Left lobe of liver (tissue), 2 donors: ENCODE measurements at regions not wholly inside any gene's neighbourhood (a gene's known extent, or its start where the extent isn't known, plus 50 kb on each side); places are given as distances from the start of the nearest gene placed in this dataset.
"Not testable (repeated sequence)": the region's sequence is repeated elsewhere in the genome, so short reads cannot be mapped to it uniquely, and the experiment has no call there.

Source experiments
- ATAC-seq: fragments of 200-7000 bp; cut with Tn5 transposase; one replicate; pipeline ENCODE4 v1.9.1; 2020; ENCODE audit warnings: mild to moderate bottlenecking, moderate library complexity
- DNase-seq: peaks from one replicate; pipeline ENCODE4 v3.0.0-alpha.2; 2020; ENCODE audit warnings: low spot score
- donor health status: DM: no; HTN: no; CAD: no; lungs with moderate emphysema.
- donor health status: DM: no; HTN: yes; CAD: no.

DNA sequence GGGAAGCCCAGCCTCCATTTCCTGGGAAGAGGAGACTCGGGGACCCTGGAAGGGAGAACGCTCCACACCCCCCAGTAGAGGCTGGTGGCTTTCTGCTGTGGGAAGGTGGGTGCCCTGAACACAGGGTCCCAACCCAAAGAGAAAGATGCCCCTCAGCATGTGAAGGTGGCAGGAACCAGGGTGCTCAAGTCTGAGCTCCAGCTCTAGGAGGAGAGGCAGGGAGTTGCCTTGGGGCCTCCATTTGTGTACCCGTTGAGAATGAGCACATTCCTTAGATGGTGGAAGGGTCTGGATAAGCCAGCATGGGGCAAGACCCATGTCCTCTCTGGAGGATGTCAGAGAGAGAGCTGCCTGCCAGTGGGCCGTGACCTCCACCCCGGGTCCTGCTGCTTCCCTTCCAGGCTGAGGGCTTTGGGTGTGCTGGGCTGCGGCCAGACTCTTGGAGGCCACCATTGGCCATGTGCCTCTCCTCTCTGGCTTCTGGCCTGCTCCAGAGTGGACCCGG is 212.4 kb downstream of the TBC1D2B start:
- no peak for DNase-seq
- no peak for ATAC-seq

DNA sequence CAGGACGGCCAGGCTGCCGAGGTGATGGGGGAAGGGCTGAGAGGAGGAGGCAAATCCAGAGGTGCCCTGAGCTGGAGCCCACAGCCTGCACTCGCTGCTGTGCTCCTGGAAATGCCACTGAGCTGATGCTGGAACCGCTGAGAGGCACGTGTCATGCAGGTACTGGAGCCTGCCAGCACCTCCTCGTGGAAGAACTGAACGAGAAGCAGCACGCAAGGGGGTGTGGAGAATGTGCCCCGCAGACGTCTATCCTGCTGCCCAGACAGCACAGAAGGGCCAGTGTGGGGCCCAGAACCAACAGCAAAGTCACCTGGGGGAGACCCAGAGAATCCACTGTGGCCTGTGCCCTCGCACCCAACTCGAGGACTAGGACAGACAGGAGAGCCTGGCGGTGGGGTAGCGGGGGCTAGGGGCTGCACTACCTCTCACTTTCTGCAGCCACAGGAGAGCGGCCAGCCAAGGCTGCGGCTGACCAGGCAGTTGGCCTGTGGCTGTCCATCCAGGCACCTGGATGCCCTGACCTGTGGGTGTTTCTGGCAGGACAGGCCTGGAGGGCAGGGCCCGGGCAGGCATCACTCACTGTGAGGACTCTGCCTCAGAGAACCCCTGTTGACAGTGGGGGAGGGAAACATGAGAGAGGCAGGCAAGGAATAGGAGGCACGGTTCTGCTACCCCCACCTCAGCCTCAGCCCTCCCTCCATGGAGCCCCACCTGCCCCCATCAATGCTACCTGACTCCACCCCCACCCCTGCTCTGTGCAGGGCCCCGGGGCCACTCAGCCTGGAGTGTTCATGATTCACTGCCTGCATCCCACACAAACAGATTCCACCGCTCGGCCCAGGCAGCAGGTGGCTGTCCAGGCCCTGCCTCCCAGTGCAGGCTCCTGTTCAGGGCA is 213.1 kb downstream of the TBC1D2B start:
- no peak for DNase-seq
- ATAC-seq, result peak; percentile 50

DNA sequence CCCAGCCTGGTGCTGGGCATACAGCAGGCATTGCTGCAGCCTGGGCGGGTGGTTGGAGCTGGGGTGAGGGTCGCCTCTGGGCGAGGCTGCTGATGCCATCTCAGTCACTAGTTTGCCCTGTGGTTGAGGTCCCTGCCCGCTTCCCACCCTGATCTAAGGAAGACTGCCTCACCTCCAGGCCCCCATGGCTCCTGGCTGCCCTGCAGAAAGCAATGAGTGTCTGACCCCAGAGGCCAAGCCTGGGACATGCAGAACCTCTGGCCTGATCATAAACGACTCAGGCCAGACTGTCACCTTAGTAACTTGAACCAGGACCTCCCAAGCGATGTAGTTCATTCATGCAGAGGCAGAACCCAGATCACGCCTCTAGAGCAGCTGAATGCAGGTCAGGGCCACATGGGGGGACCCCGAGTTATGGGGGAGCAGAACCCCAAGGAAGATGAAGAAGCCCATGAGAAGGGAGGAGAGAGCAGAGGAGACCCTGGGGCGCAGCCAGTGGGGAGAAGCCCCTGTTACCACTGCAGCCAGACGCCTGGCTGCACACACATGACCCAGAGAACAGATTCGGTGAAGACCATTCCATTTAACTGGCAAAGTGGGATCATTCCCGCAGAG is 213.9 kb downstream of the TBC1D2B start:
- no peak for DNase-seq
- ATAC-seq, result no peak

DNA sequence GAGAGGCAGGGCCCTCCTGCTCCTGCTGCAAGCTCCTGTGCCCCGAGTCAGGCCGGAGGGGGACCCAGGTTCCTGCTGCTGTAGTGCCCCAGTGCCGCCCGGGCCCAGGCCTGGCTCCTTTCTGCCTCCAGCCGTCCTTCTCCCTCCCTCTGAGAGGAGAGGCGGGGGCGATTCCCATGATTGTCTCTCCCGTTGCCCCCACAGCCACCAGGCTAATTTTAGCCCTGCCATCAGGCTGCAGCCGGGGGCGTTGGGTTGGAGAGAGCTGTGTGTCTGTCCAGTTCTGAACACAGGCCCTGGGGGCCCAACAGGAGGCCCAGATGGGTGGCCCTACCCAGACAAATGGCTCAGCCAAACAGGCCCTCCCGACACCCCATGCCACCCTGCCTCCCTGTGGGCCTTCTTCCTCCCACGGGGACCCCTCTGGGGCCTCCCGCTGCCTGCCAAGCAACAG is 214.8 kb downstream of the TBC1D2B start:
- ATAC-seq, result no peak
- DNase-seq, result no peak

DNA sequence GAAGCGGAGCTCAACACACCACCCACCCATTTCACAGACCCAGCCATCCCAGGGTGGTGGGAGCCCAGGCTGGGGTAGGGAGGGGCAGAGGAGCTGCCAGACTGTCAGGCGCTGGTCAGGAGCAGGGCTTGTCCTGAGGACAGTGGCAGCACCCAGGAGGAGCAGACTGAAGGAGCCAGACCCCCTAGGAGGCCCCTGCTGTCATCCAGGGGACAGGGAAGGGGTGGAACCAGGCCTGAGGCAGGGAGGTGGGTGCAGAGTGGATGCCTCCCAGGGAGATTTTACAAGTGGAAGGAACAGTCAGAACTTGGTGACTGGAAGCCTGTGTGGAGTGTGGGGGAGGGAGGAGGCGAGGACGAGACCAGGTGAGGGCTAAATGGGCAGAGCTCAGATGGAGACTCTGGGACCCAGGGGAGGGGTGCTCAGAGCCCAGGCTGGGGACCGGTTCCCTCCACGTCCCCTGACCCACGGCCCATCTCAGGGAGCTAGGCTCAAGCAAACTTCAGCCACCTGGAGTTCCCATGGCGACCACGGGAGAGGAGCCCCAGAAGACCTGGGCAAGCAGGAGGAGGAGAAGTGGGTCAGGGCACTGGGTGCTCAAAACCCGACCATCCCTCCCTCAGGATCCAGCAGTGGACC is 215.4 kb downstream of the TBC1D2B start:
- DNase-seq, ATAC-seq: not testable (repeated sequence)

DNA sequence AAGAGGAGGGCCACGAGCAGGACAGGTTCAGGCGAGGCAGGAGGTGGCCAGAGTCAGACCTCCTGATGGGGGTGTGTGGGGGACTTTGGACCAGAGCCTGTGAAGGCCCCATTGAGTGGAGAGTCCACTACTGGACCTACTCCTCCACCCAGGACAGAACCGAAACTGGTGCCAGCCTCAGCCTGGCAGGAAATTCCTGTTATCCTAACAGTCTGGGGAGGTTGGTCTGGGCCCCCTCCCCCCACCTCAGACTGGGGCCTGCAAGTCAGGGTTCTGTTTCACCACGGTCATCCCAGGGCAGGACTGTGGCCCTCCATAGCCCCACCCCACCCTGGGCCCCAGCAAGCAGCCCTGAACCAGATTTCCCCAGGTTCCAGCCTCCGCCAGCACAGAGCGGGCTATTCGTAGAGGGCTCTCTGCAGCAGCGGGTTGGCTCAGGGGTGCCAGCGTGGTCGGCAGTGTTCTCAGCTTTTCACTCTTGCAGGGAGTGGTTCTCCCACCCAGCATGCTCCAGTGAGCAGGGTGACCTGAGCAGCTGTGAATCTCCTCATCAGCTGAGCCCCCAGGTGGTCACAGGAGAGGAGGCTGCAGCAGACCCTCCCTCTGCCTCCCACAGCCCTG is 217.3 kb downstream of the TBC1D2B start:
- DNase-seq (no peak), ATAC-seq (no peak)

DNA sequence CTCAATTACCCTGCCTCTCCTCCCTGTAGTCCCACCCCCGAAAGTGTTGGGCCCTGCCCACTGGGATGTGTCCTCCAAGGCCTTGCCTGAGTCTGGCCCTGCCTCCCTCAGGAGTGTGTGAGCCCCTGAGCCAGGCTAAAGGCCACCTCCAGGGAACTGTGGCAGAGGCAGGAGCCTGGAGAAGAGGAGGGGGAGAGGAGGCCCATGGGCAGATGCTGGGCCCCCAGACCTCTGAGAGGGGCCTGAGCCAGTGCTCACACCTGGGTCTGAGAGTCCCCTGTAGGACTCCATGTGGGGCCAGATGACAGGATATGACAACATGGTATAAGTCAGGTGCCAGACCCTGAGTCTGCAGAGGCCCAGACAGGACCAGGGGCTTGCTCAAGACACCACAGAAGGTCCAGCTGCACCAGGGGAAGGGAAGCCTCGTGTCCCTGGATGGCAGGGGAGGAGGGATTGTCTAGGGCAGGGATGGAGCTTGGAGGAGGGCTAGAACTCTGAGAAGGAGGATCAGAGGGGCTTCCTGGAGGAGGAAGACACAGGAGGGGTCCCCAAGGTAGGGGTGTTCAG is 217.9 kb downstream of the TBC1D2B start:
- ATAC-seq (no peak), DNase-seq (no peak)

DNA sequence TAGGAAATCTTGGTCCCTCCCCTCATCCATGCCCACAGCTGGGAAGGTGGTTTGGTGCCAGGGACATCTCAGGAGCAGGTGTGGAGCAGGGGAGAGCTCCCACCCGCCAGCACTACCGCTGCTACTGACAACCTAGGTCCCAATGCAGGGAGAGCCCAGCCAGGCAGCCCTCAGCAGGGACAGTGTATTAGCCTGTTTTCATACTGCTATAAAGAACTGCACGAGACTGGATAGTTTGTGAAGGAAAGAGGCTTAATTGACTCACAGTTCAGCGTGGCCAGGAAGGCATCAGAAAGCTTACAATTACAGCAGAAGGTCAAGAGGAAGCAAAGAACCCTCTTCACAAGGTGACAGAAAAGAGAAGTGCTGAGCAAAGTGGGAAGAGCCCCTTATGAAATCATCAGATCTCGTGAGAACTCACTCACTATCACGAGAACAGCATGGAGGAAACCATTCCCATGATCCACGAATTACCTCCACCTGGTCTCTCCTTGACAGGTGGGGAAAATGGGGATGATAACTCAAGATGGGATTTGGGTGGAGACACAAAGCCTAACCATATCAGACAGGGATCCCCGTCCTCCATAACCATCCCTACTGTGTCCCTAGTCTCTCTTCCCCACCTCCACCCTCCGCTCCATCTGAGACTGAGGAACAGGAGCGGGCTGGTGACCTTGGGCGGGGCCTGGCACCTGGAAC is 218.6 kb downstream of the TBC1D2B start:
- DNase-seq (no peak), ATAC-seq (no peak)

DNA sequence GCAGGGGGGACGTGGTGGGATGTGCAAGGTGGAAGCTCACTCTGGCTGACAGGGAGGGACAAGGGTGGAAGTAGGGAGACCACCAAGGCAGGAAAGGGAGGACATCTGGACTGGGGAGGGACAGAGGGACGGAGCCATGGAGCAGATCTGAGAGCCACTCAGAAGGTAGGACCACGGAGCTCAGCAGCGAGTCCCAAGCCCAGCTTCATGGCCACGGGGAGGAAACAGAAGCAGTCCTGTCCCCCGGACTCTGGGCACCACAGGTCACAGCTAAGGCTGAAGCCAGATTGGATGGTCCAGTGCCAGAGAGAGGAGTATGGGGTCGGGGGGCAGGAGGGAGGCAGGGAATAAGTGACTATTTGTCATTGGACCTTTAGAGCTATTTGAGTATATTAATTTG is 220.1 kb downstream of the TBC1D2B start:
- ATAC-seq (no peak), DNase-seq (no peak)

DNA sequence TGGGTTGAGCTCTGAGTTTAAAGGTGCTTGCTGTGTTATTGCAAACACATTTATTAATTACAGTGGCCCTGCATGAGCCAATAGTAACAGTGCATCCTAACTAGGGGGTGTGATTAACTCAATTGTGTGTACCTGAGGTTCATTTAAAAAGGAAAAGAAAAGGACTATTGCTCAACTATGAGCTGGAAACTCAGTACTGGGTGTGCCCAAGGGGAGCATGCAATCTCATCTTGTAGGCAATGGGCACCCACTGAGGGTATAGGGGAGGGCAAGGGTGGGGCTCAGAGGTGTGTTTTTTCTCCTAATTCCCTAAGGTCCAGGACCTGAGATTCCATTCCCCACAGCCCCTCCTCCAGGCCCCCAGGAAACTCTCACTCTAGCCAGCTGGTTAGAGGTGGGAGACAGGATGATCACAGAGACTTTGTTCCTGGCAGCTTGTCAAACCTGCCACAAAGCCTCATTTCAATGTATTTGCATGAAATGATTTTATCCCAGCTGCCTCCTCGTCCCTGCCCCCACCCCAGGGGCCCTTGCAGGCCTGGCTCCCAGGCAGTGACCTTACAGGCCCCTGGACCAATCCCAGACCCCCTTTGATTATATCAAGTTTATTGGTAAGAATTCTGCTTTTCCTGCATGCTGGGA is 220.7 kb downstream of the TBC1D2B start:
- DNase-seq, result no peak

DNA sequence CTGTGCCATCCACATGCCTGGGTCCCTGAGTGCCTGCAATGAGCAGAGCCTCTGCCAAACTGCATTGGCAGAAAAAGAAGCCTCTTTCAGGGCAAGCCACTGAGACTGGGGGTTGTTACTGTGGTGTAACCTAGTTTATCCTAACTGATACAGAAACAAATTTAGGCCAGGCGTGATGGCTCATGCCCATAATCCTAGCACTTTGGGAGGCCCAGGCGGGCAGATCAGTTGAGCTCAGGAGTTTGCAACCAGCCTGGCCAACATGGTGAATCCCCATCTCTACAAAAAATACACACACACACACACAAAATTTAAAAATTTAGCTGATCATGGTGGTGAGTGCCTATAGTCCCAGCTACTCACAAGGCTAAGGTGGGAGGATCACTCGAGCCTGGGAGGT is 221.6 kb downstream of the TBC1D2B start:
- DNase-seq (no peak), ATAC-seq (no peak)

More for the DNA sequence above, 220.7 kb downstream of the TBC1D2B start:
- ATAC-seq, result no peak

DNA sequence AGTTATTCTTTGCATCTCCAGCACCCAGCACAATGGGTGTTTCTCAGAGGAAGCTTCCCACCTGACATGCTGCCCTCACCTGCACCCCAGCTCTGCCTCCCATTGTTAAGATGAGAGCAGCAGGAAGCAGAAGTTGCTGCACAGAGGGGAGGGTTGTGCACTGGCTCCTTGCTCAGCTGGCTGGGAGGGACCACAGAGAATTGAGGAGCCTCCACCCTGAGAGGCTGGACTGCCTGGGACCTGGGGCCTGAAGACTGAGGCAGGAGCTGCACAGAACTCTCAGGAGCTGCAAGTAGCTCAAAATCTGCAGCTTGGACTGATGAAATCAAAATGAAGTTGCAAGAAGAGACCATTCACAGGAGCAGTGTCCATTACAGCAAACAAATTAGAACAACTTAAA is 222.3 kb upstream of the LINGO1 start:
- ATAC-seq (no peak), DNase-seq (no peak)

DNA sequence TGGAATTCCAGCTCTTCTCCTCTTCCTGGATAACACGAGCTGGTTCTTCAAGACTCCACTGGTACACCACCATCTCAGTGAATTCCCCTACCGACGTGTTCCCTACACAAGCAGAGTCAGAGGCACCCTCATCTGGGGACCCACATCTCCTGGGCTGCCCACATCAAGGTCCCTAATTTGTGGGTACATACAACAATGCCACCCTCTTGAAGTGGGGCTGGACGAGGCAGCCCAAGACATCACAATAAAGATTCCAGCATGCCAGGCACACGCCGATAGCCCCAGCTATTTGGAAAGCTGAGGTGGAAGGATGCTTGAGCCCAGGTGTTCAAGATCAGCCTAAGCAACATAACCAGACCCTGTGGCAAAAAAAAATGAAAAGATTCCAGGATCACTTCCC is 221.2 kb upstream of the LINGO1 start:
- no peak for ATAC-seq
- DNase-seq, result no peak

DNA sequence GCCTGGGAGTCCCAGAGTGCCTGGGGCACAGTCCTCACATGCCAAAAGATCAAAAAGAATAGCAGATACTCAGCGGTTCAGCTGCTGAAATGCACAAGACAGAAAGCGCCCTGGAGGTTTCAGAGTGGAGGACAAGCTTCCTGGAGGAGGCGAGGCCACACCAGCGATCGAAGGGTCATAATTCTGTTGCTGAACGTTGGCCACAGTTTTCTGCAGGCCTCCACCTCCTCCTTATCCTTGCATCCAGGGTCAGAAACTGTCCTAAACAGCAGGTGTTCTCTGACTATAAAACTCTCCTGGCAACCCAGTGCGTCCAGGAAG is 220.3 kb upstream of the LINGO1 start:
- no peak for ATAC-seq

DNA sequence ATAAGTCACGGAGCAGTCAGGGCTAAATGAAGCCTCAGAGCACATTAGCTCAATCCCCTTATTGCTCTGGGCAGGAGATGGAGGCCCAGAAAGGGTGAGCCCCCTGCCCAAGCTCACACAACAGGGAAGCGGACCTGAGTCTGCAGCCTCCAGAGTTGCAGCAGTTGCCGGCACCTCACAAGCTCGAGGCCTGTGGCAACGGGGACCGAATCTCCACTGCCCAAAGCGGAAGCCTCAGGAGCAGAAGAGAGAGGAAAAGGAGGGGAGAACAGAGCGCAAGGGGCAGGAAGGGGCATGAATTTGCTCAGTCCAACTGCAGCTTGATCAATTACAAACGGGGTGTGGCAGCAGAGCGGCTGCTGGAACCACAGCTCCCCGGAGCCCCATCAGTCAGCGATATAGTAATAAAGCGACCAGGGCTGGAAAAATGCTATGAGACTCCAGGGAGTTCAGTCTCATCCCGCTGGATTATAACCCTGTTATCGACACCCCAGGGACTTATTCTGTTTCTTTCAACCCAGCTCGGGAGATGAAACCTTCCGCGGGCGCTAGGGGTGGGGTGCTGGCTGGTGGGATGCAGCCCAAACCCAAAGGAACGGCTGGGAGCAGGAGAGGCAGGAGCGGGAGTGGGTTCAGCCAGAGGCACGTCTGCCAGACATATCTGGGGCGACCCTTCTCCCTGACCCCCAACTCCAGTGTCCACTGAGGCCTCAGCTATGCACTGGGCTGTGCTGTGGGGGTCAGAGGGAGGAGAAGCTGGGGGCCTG is 219.7 kb upstream of the LINGO1 start:
- no peak for DNase-seq

More for the DNA sequence above, 220.3 kb upstream of the LINGO1 start:
- no peak for DNase-seq

DNA sequence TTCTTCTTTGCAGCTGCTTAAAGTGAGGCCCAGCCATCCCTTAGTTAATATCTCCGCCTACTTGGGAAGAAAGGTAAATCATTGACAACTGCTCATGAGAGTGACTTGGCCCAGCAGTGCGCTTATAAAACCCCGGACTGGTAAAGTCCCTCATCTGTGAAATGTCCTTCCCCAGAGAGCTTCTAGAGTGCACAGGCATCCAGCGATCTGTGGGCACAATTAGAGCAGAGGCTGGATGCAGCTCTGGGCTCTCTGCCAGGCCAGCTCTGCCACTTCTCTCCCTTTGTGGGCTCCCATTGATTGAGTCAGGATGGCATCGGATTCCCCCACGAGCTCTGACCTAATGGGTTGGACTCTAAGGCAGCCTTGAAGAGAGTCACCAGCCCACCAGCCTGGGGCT is 219.0 kb upstream of the LINGO1 start:
- DNase-seq (no peak), ATAC-seq (peak; percentile 64)

More for the DNA sequence above, 219.7 kb upstream of the LINGO1 start:
- ATAC-seq, result no peak

DNA sequence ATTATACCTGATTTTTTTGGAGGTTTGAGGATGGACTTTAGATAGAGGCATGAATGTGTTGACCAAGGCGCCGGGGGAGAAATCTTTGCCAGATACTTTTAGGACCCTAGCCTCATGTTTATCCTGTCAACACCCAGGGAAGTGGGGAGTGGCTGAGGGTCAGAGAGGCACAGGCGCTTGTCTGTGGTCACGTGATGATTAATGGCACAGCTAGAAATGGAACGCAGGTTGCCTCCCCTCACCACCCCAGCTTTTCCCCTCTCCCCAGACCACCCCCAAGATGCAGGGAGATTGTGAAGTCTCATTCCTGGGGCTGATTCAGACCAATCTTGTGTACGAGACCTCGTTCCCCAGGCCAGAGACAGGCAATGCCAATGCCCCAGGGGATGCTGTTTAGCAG is 218.4 kb upstream of the LINGO1 start:
- DNase-seq, result no peak
- ATAC-seq, result no peak

DNA sequence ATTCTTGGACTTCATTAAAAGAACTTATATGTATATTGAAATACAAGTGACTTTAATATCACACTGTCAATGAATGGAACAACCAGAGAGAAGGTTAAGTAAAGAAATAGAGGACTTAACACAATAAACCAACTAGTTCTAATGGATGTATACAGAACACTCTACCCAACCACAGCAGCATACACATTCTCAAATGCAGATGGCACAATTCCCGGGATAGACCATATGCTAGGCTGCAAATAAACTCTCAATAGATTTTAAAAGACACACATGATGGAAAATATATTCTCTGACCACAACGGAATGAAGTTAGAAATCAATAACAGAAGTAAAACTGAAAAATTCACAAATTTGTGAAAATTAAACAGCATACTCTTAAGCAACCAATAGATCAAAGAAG is 214.3 kb upstream of the LINGO1 start:
- DNase-seq (no peak), ATAC-seq (no peak)

DNA sequence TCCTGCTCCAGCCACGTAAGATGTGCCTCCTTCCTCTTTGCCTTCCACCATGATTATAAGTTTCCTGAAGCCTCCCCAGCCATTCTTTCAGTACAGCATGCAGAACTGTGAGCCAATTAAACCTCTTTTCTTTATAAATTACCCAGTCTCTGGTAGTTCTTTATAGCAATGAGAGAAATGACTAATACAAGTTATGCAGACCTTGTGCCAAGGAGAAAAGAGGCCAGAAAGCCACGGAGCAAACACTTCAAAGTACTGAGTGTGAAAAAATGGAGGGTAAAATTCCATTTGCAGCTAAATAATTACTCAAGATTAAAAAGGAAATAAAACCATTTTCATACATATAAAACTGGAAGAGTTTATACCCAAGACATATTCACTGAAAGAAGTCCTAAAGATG is 213.6 kb upstream of the LINGO1 start:
- DNase-seq (no peak), ATAC-seq (no peak)
